ENCODE measurements at regions not wholly inside any gene's neighbourhood (a gene's known extent, or its start where the extent isn't known, plus 50 kb on each side); places are given as distances from the start of the nearest gene placed in this dataset.

- TF ChIP-seq CTCF (IDR thresholded peaks at IDR 0.05), result no peak
- no peak for TF ChIP-seq POLR2A (IDR thresholded peaks at IDR 0.05)
Observed at GRCh38 chr13:111650626-111651025, 330.2 kb downstream of the TEX29 start.

Measured in body of pancreas (tissue), 4 donors.